Fibroblast of peridontal ligament (primary cell): ENCODE measurements at regions not wholly inside any gene's neighbourhood (a gene's known extent, or its start where the extent isn't known, plus 50 kb on each side); places are given as distances from the start of the nearest gene placed in this dataset.
"Not testable (repeated sequence)": the region's sequence is repeated elsewhere in the genome, so short reads cannot be mapped to it uniquely, and the experiment has no call there.

Source experiments
- DNase-seq: peaks from one replicate; pipeline ENCODE4 v3.0.0-alpha.2; 2010; ENCODE audit errors: extremely low read depth

GRCh38 chr22:47625013-47625385 is 862.5 kb downstream of the TBC1D22A start:
- no peak for DNase-seq

- DNase-seq = no peak
Observed at GRCh38 chr22:47624252-47625012, 862.0 kb downstream of the TBC1D22A start.

- DNase-seq = no peak
Observed at GRCh38 chr22:47623763-47624148, 861.3 kb downstream of the TBC1D22A start.

- no peak for DNase-seq
Observed at GRCh38 chr22:47623066-47623762, 860.8 kb downstream of the TBC1D22A start.

- no peak for DNase-seq
Observed at GRCh38 chr22:47622541-47622940, 860.1 kb downstream of the TBC1D22A start.

GRCh38 chr22:47621253-47621652 is 858.8 kb downstream of the TBC1D22A start:
- no peak for DNase-seq

GRCh38 chr22:47620391-47620790 is 857.9 kb downstream of the TBC1D22A start:
- no peak for DNase-seq

- DNase-seq = no peak
Observed at GRCh38 chr22:47619631-47620030, 857.2 kb downstream of the TBC1D22A start.

- DNase-seq = no peak
Observed at GRCh38 chr22:47618180-47619010, 855.9 kb downstream of the TBC1D22A start.

- no peak for DNase-seq
Observed at GRCh38 chr22:47617186-47617585, 854.7 kb downstream of the TBC1D22A start.

GRCh38 chr22:47616396-47617020 is 854.1 kb downstream of the TBC1D22A start:
- DNase-seq = no peak

GRCh38 chr22:47615051-47615450 is 852.6 kb downstream of the TBC1D22A start:
- DNase-seq = no peak

GRCh38 chr22:47613606-47614350 is 851.3 kb downstream of the TBC1D22A start:
- no peak for DNase-seq

- DNase-seq = not testable (repeated sequence)
Observed at GRCh38 chr22:47613181-47613580, 850.7 kb downstream of the TBC1D22A start.

- DNase-seq = no peak
Observed at GRCh38 chr22:47612311-47612910, 850.0 kb downstream of the TBC1D22A start.

- no peak for DNase-seq
Observed at GRCh38 chr22:47610764-47611163, 848.3 kb downstream of the TBC1D22A start.

GRCh38 chr22:47610281-47610680 is 847.8 kb downstream of the TBC1D22A start:
- no peak for DNase-seq

- no peak for DNase-seq
Observed at GRCh38 chr22:47609653-47610052, 847.2 kb downstream of the TBC1D22A start.

GRCh38 chr22:47608421-47608820 is 846.0 kb downstream of the TBC1D22A start:
- no peak for DNase-seq

- DNase-seq = no peak
Observed at GRCh38 chr22:47607486-47607885, 845.0 kb downstream of the TBC1D22A start.

GRCh38 chr22:47606426-47606825 is 844.0 kb downstream of the TBC1D22A start:
- no peak for DNase-seq
